Loucy (cell line): ENCODE measurements at regions not wholly inside any gene's neighbourhood (a gene's known extent, or its start where the extent isn't known, plus 50 kb on each side); places are given as distances from the start of the nearest gene placed in this dataset.
"Not testable (repeated sequence)": the region's sequence is repeated elsewhere in the genome, so short reads cannot be mapped to it uniquely, and the experiment has no call there.

ENCODE experiments used
- H2AFZ ChIP-seq: fragments of 200-600 bp; sonication (generic); 2 replicates; pipeline ENCODE4 v1.6.0; 2016; ENCODE audit warnings: antibody characterized with exemption, mild to moderate bottlenecking, low read length, moderate library complexity
- H3F3A ChIP-seq: fragments of 200-600 bp; 2 replicates; pipeline ENCODE4 v1.6.0; 2016; ENCODE audit warnings: antibody characterized with exemption, low read depth, mild to moderate bottlenecking
- H3K27me3 ChIP-seq: fragments of 200-600 bp; sonication (generic); 2 replicates; pipeline ENCODE4 v1.6.1; 2014; ENCODE audit warnings: low read length, mild to moderate bottlenecking; ENCODE audit not compliant: insufficient read depth, poor library complexity, severe bottlenecking
- H3K36me3 ChIP-seq: fragments of 200-600 bp; sonication (generic); 2 replicates; pipeline ENCODE4 v1.6.1; 2016; ENCODE audit warnings: low read length; ENCODE audit not compliant: insufficient read depth
- H3K4me1 ChIP-seq: fragments of 200-600 bp; sonication (generic); 2 replicates; pipeline ENCODE4 v1.5.1; 2014; ENCODE audit warnings: low read length, mild to moderate bottlenecking; ENCODE audit not compliant: insufficient read depth, poor library complexity, severe bottlenecking
- H3K4me2 ChIP-seq: fragments of 200-600 bp; sonication (generic); 2 replicates; pipeline ENCODE4 v1.6.0; 2014; ENCODE audit warnings: antibody characterized with exemption, low read length, low read depth, mild to moderate bottlenecking; ENCODE audit not compliant: poor library complexity, severe bottlenecking
- H3K4me3 ChIP-seq: fragments of 200-600 bp; sonication (generic); 2 replicates; pipeline ENCODE4 v1.5.1; 2014; ENCODE audit warnings: low read length, mild to moderate bottlenecking, mixed read lengths; ENCODE audit not compliant: poor library complexity, severe bottlenecking
- H3K79me2 ChIP-seq: fragments of 200-600 bp; sonication (generic); 2 replicates; pipeline ENCODE4 v1.6.1; 2014; ENCODE audit warnings: low read length; ENCODE audit not compliant: insufficient read depth
- H3K9ac ChIP-seq: fragments of 200-600 bp; sonication (generic); 2 replicates; pipeline ENCODE4 v1.6.0; 2014; ENCODE audit warnings: mild to moderate bottlenecking, low read depth, low read length, moderate library complexity; ENCODE audit not compliant: poor library complexity, severe bottlenecking
- H3K9me2 ChIP-seq: fragments of 200-600 bp; sonication (generic); replicated peaks from 2 replicates; pipeline ENCODE4 v1.6.1; 2016; ENCODE audit warnings: low read depth, low read length, mixed read lengths
- H3K9me3 ChIP-seq: fragments of 200-600 bp; sonication (generic); 2 replicates; pipeline ENCODE4 v1.6.1; 2014; ENCODE audit warnings: mild to moderate bottlenecking, antibody characterized with exemption, low read length, low read depth; ENCODE audit not compliant: insufficient read depth
- H4K20me1 ChIP-seq: fragments of 200-600 bp; sonication (generic); 2 replicates; pipeline ENCODE4 v1.6.0; 2014; ENCODE audit warnings: antibody characterized with exemption, low read length, mild to moderate bottlenecking; ENCODE audit not compliant: insufficient read depth, poor library complexity, severe bottlenecking

DNA sequence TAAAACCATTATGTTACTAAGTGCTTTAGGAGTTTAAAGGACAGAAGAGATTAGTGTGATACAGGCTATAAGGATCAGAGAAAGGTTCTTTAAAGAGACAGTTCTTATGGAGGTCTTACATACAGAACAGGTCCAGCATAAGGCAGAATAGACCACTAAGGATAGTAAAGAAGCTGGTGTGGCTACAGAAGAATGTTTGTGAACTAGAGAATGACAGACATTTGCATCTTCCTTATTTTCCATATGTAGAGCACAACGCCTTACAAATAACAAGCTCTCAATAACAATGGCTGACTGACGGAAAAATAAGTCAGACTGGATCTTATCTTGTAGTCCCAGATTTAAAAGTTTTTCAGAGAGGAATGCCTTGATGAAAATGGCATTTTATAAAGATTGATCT is 95.6 kb upstream of the NOTCH2NLA start:
- not testable (repeated sequence) for H3K4me3 ChIP-seq, H3K27me3 ChIP-seq, H3K4me1 ChIP-seq, H3K4me2 ChIP-seq, H3K9me3 ChIP-seq, H4K20me1 ChIP-seq, H3K9me2 ChIP-seq, H3K36me3 ChIP-seq, H3K79me2 ChIP-seq, H3F3A ChIP-seq, H3K9ac ChIP-seq, H2AFZ ChIP-seq

DNA sequence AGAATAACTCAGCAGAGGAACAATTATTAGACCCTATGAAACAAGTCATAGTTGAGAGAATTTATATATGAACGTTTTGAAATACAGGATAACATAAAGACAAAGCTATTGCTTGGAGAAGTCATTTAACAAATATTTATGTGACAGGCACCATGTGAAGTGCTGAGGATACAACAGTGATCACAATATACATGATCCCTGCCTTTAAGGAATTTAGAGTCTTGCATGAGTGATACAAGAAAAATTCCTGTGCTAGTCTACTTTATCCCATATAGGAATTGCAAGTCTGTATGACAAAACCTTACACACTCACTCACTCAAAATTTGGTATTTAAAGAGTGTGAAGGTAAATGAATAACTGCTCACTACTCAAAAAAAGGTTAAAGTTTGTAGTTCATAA is 94.5 kb upstream of the NOTCH2NLA start:
- not testable (repeated sequence) for H3K79me2 ChIP-seq, H3K4me2 ChIP-seq, H4K20me1 ChIP-seq, H3K9ac ChIP-seq, H3K36me3 ChIP-seq, H3K27me3 ChIP-seq, H3F3A ChIP-seq, H3K4me1 ChIP-seq, H2AFZ ChIP-seq, H3K9me2 ChIP-seq, H3K4me3 ChIP-seq, H3K9me3 ChIP-seq

DNA sequence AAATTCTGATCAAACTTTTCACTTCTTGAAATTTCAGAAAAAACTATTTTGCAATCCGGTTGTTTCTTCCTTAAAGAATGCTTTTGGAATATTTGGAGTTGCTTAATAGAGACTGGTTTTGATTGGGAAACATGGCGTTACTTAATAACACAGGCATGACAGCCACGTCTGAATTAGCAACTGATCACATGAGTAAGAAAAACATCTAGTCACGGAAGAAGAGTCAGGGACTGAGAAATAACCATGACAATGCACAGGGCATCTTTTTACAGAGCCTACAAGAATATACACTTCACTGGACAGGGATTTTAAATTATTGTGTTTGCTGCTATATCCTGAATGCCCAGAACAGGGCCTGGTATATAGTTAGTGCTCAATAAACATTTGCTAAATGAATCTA is 94.1 kb upstream of the NOTCH2NLA start:
- H3K4me3 ChIP-seq, H3K36me3 ChIP-seq, H4K20me1 ChIP-seq, H3K9ac ChIP-seq, H2AFZ ChIP-seq, H3K4me1 ChIP-seq, H3K27me3 ChIP-seq, H3K9me3 ChIP-seq, H3K79me2 ChIP-seq, H3F3A ChIP-seq, H3K4me2 ChIP-seq, H3K9me2 ChIP-seq: not testable (repeated sequence)

DNA sequence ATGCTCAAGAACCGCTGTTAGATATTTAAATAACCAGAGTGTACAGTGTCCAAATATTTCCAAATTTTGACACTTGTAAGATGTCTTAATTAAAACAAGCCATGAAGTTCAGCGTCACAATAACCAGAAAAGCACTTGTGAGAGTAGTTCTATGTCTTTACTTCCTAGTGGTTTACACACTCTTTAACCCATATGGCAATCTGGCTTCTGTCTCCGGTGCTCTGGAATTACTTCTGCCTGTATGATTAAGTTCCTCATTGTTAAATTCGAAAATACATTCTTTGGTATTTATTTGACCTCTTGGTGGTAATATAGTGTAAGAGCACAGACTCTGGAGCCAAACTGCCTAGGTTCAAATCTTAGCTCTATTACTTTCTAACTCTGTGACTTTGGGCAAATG is 89.9 kb upstream of the NOTCH2NLA start:
- not testable (repeated sequence) for H3K36me3 ChIP-seq, H3K4me2 ChIP-seq, H3K9me2 ChIP-seq, H3K9me3 ChIP-seq, H3K27me3 ChIP-seq, H3K79me2 ChIP-seq, H2AFZ ChIP-seq, H3K9ac ChIP-seq, H3F3A ChIP-seq, H4K20me1 ChIP-seq, H3K4me1 ChIP-seq, H3K4me3 ChIP-seq

DNA sequence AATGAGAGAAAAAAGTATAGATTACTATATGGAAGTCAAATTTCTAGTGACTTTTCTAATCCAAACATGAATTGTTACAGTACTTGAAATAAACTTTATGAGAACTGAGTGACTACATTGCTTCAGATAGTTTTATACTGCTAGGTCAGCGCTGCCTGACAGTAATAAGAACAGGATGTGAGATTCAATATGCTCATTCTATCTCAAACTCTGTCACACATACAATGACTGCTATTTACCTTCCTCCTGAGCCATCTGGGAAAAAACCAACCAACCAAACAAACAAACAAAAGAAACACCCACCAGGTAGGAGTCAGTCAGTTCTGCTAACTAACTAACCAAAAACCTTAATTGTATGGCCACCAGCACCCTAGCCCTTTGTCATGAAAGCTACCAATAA is 89.0 kb upstream of the NOTCH2NLA start:
- not testable (repeated sequence) for H3K4me2 ChIP-seq, H3K4me3 ChIP-seq, H3K27me3 ChIP-seq, H3K9me3 ChIP-seq, H3K9ac ChIP-seq, H3K79me2 ChIP-seq, H4K20me1 ChIP-seq, H3K36me3 ChIP-seq, H3K9me2 ChIP-seq, H2AFZ ChIP-seq, H3K4me1 ChIP-seq, H3F3A ChIP-seq

DNA sequence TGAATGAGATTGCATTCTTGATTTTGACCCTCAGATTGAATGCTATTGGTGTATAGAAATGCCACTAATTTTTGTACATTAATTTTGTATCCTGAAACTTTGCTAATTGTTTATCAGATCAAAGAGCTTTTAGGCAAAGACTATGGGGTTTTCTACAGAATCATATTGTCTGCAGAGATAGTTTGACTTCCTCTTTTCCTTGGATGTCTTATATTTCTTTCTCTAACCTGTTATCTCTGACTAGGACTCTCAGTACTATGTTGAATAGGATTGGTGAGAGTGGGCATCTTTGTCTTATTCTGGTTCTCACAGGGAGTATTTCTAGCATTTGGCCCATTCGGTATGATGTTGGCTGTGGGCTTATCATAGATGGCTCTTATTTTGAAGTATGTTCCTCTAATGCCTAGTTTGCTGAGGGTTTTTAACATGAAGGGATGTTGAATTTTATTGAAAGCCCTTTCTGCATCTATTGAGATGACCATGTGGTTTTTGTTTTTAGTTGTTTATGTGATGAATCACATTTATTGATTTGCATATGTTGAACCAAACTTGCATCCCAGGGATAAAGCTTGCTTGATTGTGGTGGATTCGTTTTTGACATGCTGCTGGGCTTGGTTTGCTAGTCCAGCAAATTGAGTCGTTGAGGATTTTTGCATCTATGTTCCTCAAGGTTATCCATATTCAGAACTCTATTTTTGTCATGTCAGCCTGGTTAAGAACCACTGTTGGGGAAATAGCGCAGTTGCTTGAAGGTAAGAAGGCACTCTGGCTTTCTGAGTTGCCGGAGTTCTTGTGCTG is 85.8 kb upstream of the NOTCH2NLA start:
- not testable (repeated sequence) for H3K27me3 ChIP-seq, H3K9ac ChIP-seq, H3K36me3 ChIP-seq, H3K4me3 ChIP-seq, H3K4me1 ChIP-seq, H2AFZ ChIP-seq, H3K4me2 ChIP-seq, H3K9me3 ChIP-seq, H4K20me1 ChIP-seq, H3K9me2 ChIP-seq, H3K79me2 ChIP-seq, H3F3A ChIP-seq

DNA sequence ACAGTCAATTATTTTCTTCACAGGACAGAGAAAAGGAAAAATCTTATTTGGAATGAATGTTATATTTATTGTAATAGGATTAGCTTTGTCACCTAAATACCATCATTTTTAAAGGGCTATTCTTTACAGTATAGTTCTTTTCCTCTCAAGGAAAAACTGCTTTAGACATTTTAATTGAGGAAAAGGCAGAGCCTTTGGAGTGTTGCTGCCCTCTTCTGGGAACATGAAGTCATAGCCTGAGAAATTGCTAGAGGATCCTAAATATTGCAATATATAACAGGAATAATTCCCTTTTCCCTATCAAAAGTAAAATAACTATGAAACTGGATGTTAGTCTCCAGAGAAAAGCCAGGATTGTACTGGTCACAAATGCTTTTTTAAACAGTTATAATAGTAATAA is 81.8 kb upstream of the NOTCH2NLA start:
- not testable (repeated sequence) for H2AFZ ChIP-seq, H3F3A ChIP-seq, H3K4me1 ChIP-seq, H3K4me2 ChIP-seq, H3K9me2 ChIP-seq, H3K27me3 ChIP-seq, H3K36me3 ChIP-seq, H3K79me2 ChIP-seq, H3K9me3 ChIP-seq, H3K4me3 ChIP-seq, H4K20me1 ChIP-seq, H3K9ac ChIP-seq
